Upper lobe of left lung (tissue), 4 donors: ENCODE measurements at regions not wholly inside any gene's neighbourhood (a gene's known extent, or its start where the extent isn't known, plus 50 kb on each side); places are given as distances from the start of the nearest gene placed in this dataset.

ENCODE experiments used
- EP300 ChIP-seq, 4 donors: sonication (generic); formaldehyde crosslinking; IDR thresholded peaks; one replicate each; pipeline ENCODE4 v1.5.1; 2017; ENCODE audit warnings: antibody characterized with exemption in 4 of 4, control low read depth in 2 of 4
- POLR2A ChIP-seq, 4 donors: fragments of 450-650 bp; IDR thresholded peaks; one replicate each; pipeline ENCODE4 v1.5.1; 2016 to 2017; ENCODE audit warnings: antibody characterized with exemption in 4 of 4, mild to moderate bottlenecking in 2 of 4
- POLR2AphosphoS5 ChIP-seq, 2 donors: sonication (generic); formaldehyde crosslinking; IDR thresholded peaks; one replicate each; pipeline ENCODE4 v1.5.1; 2017; ENCODE audit warnings: antibody characterized with exemption in 2 of 2
- TF ChIP-seq, protein P1 (sequence below), 6 experiments: fragments of 450-650 bp in 4 of 6; fragments of 200-600 bp in 2 of 6; sonication (generic) in 2 of 6; IDR thresholded peaks; one replicate each; pipeline ENCODE4 v1.5.1; 2016 to 2019; ENCODE audit warnings: antibody characterized with exemption in 6 of 6

DNA sequence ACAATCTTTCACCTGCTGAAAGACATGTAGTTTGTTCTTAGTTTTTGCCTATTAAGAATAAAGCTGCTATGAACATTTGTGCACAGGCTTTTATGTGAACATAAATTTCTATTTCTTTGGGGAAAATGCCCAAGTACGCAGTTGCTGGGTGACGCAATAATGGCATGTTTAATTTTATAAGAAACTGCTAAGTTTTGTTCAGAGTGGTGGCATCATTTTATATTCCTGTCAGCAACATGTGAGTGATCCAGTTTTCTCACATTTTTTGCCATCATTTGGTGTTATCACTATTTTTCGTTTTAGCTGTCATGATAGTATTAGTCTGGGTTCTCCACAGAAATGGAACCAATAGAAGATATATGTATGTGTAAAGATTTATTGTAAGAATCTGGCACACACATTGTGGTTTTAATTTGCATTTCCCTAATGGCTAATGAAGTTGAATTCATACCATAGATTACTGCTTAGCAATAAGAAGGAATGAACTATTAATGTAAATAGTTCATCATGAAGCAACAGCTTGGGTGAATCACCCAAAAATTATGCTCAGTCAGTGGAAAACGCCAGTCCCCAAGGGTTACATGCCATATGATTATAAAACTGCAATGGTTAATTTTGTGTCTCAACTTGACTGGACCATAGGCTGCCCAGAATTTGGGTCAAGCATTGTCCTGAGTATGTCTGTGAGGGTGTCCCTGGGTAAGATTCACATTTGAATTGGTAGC, 358.6 kb downstream of the MSX2 start:
- TF ChIP-seq EP300 (IDR thresholded peaks at IDR 0.05): no peak
- TF ChIP-seq, protein P1, sequence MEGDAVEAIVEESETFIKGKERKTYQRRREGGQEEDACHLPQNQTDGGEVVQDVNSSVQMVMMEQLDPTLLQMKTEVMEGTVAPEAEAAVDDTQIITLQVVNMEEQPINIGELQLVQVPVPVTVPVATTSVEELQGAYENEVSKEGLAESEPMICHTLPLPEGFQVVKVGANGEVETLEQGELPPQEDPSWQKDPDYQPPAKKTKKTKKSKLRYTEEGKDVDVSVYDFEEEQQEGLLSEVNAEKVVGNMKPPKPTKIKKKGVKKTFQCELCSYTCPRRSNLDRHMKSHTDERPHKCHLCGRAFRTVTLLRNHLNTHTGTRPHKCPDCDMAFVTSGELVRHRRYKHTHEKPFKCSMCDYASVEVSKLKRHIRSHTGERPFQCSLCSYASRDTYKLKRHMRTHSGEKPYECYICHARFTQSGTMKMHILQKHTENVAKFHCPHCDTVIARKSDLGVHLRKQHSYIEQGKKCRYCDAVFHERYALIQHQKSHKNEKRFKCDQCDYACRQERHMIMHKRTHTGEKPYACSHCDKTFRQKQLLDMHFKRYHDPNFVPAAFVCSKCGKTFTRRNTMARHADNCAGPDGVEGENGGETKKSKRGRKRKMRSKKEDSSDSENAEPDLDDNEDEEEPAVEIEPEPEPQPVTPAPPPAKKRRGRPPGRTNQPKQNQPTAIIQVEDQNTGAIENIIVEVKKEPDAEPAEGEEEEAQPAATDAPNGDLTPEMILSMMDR (IDR thresholded peaks at IDR 0.05): no peak
- TF ChIP-seq POLR2A (IDR thresholded peaks at IDR 0.05): no peak
- no peak for TF ChIP-seq POLR2AphosphoS5 (IDR thresholded peaks at IDR 0.05)
